ENCODE measurements at regions not wholly inside any gene's neighbourhood (a gene's known extent, or its start where the extent isn't known, plus 50 kb on each side); places are given as distances from the start of the nearest gene placed in this dataset.

DNA sequence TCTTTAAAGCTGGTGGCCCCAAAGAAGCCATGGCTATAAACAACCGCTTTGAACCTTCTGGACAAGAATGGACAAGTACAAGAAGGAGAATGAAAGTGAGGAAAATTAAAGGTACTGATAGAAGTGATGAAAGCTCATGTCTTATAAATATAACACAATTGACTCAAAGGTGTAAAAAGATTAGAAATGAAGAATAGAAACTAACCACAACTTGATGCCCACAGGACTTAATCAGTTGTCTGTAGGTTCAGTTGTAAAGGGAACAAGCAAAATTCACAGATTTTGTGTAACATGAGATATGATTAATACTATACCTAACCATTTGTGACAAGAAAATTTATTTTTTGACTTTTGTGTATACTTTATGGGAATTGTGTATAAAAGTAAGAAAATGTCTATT is 135.7 kb downstream of the NUP35 start:
- no peak for ATAC-seq
- no peak overlapping the region for H3K4me3 Mint-ChIP-seq
- H3K36me3 Mint-ChIP-seq, result no peaks in the 10 kb centered on the region
- no peaks in the 10 kb centered on the region for H3K27me3 Mint-ChIP-seq
- H3K27ac Mint-ChIP-seq, result no peak overlapping the region
- no peaks in the 10 kb centered on the region for H3K9me3 Mint-ChIP-seq
- no peaks in the 10 kb centered on the region for H3K4me1 Mint-ChIP-seq

DNA sequence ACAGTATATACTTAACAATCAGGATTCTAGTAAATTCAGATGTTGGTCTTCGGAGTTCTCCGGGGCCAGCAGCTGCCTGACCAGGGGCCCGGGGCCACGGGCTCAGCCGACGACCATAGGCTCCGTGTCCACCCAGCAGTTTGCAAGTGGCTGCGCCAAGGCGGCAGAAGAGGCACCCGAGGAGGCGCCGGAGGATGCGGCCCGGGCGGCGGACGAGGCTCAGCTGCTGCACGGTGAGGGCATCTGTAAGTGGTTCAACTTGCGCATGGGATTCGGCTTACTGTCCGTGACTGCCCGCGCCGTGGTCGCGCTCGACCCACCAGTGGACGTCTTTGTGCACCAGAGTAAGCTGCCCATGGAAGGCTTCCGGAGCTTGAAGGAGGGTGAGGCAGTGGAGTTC is 136.3 kb downstream of the NUP35 start:
- ATAC-seq, result no peak
- Mint-ChIP-seq H3K27me3 (no peaks in the 10 kb centered on the region), H3K9me3 (no peaks in the 10 kb centered on the region), H3K4me1 (no peaks in the 10 kb centered on the region), H3K4me3 (no peak overlapping the region), H3K27ac (no peak overlapping the region), H3K36me3 (no peaks in the 10 kb centered on the region)

GRCh38 chr2:183264890-183265535 is 140.8 kb downstream of the NUP35 start:
- Mint-ChIP-seq H3K27ac (no peak overlapping the region), H3K36me3 (no peaks in the 10 kb centered on the region), H3K9me3 (peaks cover 7% of the 10 kb centered on the region), H3K4me3 (no peak overlapping the region), H3K27me3 (no peaks in the 10 kb centered on the region), H3K4me1 (peaks cover 20% of the 10 kb centered on the region)
- ATAC-seq, result no peak

DNA sequence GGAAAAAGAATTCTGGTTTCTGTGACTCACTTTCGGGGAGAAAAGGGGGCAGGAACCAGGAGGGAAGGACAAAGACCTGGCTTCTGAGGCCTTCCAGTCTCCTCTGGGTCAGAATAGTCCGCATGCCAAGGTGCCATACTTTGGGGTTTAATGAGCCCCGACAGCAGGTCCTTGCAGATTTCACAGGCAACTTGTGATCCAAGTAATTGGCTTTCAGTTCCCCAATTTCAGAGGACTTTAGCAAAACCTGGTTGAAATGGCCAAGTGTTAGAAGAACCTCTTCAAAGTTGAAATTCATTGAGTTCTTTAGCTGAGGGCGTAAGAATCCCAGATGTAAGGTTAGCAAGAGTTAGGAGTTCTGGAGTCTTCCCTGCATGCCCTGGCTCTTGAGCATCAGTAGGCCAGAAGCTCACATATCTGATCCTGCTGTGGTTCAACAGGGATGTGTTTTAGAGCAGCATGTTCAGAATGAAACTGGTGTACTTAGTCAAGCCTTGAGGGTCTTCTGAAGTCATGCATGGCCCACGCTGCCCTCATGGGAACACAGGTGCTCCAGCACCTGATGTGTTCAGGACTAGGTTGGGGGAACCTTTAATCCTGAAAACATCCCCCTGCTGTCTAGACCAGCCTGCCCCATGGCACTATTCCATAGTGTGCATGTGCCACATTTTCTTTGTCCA is 143.0 kb downstream of the NUP35 start:
- H3K27ac Mint-ChIP-seq, result no peak overlapping the region
- H3K4me3 Mint-ChIP-seq, result no peak overlapping the region
- H3K36me3 Mint-ChIP-seq, result no peaks in the 10 kb centered on the region
- H3K4me1 Mint-ChIP-seq, result peaks cover 20% of the 10 kb centered on the region
- ATAC-seq, result peak; percentile 79
- H3K9me3 Mint-ChIP-seq, result peaks cover 7% of the 10 kb centered on the region
- no peaks in the 10 kb centered on the region for H3K27me3 Mint-ChIP-seq

DNA sequence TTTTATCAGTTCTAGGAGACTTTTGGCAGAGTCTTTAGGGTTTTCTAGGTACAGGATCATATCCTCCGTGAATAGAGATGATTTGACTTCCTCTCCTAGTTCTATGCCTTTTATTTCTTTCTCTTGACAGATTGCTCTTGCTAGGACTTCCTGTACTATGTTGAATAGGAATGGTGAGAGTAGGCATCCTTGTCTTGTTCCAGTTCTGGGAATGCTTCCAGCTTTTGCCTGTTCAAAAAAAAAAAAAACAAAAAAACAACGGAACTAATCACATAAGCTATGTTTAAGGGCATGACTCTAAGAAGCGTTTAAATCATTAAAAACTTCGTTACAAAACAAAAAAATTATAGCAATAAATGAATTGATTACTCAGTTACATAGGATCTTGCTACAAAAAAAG is 145.7 kb downstream of the NUP35 start:
- Mint-ChIP-seq H3K27me3 (no peaks in the 10 kb centered on the region), H3K27ac (no peak overlapping the region), H3K4me3 (no peak overlapping the region), H3K4me1 (peaks cover 20% of the 10 kb centered on the region), H3K9me3 (peaks cover 7% of the 10 kb centered on the region), H3K36me3 (no peaks in the 10 kb centered on the region)
- ATAC-seq, result no peak

GRCh38 chr2:183283209-183283608 is 159.0 kb downstream of the NUP35 start:
- Mint-ChIP-seq H3K27me3 (peaks cover 8% of the 10 kb centered on the region), H3K4me3 (no peak overlapping the region), H3K9me3 (no peaks in the 10 kb centered on the region), H3K4me1 (no peaks in the 10 kb centered on the region), H3K27ac (no peak overlapping the region), H3K36me3 (no peaks in the 10 kb centered on the region)
- no peak for ATAC-seq

DNA sequence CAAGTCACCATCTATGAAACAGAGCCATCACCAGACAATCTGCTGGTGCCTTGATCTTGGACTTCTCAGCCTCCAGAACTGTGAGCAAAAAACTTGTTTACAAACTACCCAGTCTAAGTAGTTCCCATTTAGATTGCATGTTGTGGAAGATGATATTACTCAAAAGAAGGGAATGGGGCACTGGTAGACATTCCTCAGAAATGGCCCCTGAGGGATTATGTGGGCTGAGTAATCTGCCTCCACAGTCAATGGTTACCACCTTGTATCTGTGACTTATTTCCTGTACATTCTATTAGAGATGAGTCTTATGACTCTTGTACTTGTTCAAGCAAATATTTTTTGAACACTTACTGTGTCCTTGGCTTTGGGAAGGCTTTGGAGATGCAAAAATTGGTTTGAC is 160.4 kb downstream of the NUP35 start:
- no peak for ATAC-seq
- Mint-ChIP-seq H3K4me1 (no peaks in the 10 kb centered on the region), H3K36me3 (no peaks in the 10 kb centered on the region), H3K27me3 (peaks cover 3% of the 10 kb centered on the region), H3K27ac (no peak overlapping the region), H3K9me3 (no peaks in the 10 kb centered on the region), H3K4me3 (no peak overlapping the region)

DNA sequence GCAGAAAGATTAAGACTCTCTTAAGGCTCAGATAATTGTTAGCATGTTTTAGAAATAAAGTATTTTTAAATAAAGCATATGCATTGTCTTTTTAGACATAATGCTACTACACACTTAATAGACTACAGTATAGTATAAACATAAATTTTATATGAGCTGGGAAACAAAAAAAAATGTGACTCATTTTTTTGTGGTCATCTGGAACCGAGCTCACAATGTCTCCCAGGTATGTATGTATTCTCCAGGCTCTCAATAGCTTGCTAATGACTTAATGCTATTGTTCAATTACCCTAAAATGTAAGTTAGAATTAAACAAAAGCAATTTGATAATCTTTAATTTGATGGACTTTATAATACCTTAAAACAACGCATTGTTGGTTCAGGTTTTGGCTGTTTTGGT is 167.2 kb downstream of the NUP35 start:
- ATAC-seq, result no peak
- Mint-ChIP-seq H3K4me1 (peaks cover 6% of the 10 kb centered on the region), H3K27me3 (no peaks in the 10 kb centered on the region), H3K9me3 (no peaks in the 10 kb centered on the region), H3K36me3 (no peaks in the 10 kb centered on the region), H3K4me3 (no peak overlapping the region), H3K27ac (no peak overlapping the region)

- Mint-ChIP-seq H3K36me3 (no peaks in the 10 kb centered on the region), H3K4me3 (no peak overlapping the region), H3K27ac (no peak overlapping the region), H3K27me3 (no peaks in the 10 kb centered on the region), H3K4me1 (peaks cover 6% of the 10 kb centered on the region), H3K9me3 (no peaks in the 10 kb centered on the region)
- no peak for ATAC-seq
Observed at GRCh38 chr2:183292028-183292427, 167.8 kb downstream of the NUP35 start.

GRCh38 chr2:183339311-183339710 is 215.1 kb downstream of the NUP35 start:
- ATAC-seq, result no peak
- Mint-ChIP-seq H3K27me3 (no peaks in the 10 kb centered on the region), H3K9me3 (peaks cover 4% of the 10 kb centered on the region), H3K4me3 (no peak overlapping the region), H3K27ac (no peak overlapping the region), H3K4me1 (no peaks in the 10 kb centered on the region), H3K36me3 (no peaks in the 10 kb centered on the region)

GRCh38 chr2:183341057-183341456 is 216.8 kb downstream of the NUP35 start:
- Mint-ChIP-seq H3K9me3 (peaks cover 4% of the 10 kb centered on the region), H3K27me3 (no peaks in the 10 kb centered on the region), H3K36me3 (no peaks in the 10 kb centered on the region), H3K4me1 (no peaks in the 10 kb centered on the region), H3K27ac (no peak overlapping the region), H3K4me3 (no peak overlapping the region)
- no peak for ATAC-seq

DNA sequence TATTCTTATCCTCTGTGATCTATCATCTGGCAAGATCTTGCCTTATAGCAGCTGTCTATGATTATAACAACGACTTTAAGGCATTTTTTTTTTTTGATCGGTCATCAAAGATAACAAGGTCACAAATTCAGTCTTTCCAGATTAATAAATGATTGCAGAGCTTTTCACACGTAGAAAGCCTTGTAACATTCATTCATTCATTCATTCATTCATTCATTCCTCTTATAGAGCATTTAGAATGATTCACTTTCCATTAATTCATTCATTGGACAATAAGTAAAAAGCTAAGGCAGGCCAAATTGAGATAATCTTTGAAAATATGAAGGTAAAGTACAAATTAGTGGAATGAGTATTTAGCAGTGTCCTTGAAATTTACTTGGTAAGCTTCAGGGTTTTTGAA is 223.7 kb downstream of the NUP35 start:
- no peak overlapping the region for H3K4me3 Mint-ChIP-seq
- H3K27me3 Mint-ChIP-seq, result no peaks in the 10 kb centered on the region
- no peaks in the 10 kb centered on the region for H3K36me3 Mint-ChIP-seq
- no peak for ATAC-seq
- peaks cover 12% of the 10 kb centered on the region for H3K4me1 Mint-ChIP-seq
- no peak overlapping the region for H3K27ac Mint-ChIP-seq
- no peaks in the 10 kb centered on the region for H3K9me3 Mint-ChIP-seq

DNA sequence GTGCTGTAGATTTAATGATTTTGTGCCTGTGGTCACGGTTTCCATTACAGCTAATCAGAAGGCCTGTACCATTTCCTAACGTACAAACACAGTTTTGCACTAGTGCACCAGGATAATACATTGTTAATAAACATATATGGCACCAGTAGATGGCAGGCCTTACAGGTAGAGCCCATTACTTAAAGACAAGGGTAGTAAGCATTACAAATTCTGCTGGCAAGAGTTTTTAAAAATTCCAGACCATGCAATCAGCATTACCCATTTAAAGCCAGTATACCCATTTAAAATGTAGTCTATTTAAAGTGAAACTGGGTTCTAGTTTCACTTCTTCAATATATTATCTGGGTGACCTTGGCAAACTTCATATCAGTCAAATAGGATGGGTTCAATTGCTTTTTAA is 224.2 kb downstream of the NUP35 start:
- H3K27ac Mint-ChIP-seq, result no peak overlapping the region
- H3K4me3 Mint-ChIP-seq, result no peak overlapping the region
- H3K4me1 Mint-ChIP-seq, result peaks cover 12% of the 10 kb centered on the region
- peak; percentile 71 for ATAC-seq
- H3K9me3 Mint-ChIP-seq, result no peaks in the 10 kb centered on the region
- no peaks in the 10 kb centered on the region for H3K36me3 Mint-ChIP-seq
- H3K27me3 Mint-ChIP-seq, result no peaks in the 10 kb centered on the region

DNA sequence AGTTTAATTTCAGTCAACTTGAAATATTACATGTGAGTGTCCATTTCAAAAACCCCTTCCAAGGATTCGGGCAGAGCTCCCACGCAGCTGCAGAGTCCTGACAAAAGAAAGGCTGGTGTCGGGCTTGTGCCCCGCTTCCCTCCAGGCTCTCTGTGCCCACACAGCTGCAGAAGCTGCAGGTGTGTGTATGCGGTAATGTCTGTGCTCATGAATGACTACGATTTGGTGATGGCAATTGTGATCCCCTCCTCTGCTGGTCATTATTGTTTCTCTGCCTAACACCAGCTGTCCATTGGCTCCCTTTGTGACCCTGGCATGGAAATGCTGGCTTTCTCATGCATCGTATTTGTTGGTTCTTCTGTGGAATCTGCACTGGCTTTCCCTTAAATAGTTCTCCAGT is 224.8 kb downstream of the NUP35 start:
- Mint-ChIP-seq H3K27me3 (no peaks in the 10 kb centered on the region), H3K4me3 (no peak overlapping the region), H3K9me3 (no peaks in the 10 kb centered on the region), H3K4me1 (peaks cover 12% of the 10 kb centered on the region), H3K36me3 (no peaks in the 10 kb centered on the region), H3K27ac (no peak overlapping the region)
- peak; percentile 63 for ATAC-seq

GRCh38 chr2:183359867-183360266 is 235.6 kb downstream of the NUP35 start:
- no peak overlapping the region for H3K4me3 Mint-ChIP-seq
- no peak overlapping the region for H3K27ac Mint-ChIP-seq
- no peak for ATAC-seq
- H3K9me3 Mint-ChIP-seq, result no peaks in the 10 kb centered on the region
- no peaks in the 10 kb centered on the region for H3K27me3 Mint-ChIP-seq
- H3K4me1 Mint-ChIP-seq, result no peaks in the 10 kb centered on the region
- no peaks in the 10 kb centered on the region for H3K36me3 Mint-ChIP-seq

GRCh38 chr2:183371545-183371944 is 247.3 kb downstream of the NUP35 start:
- no peak overlapping the region for H3K4me3 Mint-ChIP-seq
- no peaks in the 10 kb centered on the region for H3K4me1 Mint-ChIP-seq
- no peaks in the 10 kb centered on the region for H3K27me3 Mint-ChIP-seq
- ATAC-seq, result no peak
- no peaks in the 10 kb centered on the region for H3K36me3 Mint-ChIP-seq
- H3K9me3 Mint-ChIP-seq, result peaks cover 3% of the 10 kb centered on the region
- no peak overlapping the region for H3K27ac Mint-ChIP-seq

Data from stimulated activated memory B cell treated with anti-CD40 and anti-IgM and Interleukin-4, amounts not matched to agents 10 μg/mL and 1 μg/mL and 100 μg/mL, for 72 hours (primary cell).